ENCODE measurements at regions not wholly inside any gene's neighbourhood (a gene's known extent, or its start where the extent isn't known, plus 50 kb on each side); places are given as distances from the start of the nearest gene placed in this dataset.
"Not testable (repeated sequence)": the region's sequence is repeated elsewhere in the genome, so short reads cannot be mapped to it uniquely, and the experiment has no call there.

DNA sequence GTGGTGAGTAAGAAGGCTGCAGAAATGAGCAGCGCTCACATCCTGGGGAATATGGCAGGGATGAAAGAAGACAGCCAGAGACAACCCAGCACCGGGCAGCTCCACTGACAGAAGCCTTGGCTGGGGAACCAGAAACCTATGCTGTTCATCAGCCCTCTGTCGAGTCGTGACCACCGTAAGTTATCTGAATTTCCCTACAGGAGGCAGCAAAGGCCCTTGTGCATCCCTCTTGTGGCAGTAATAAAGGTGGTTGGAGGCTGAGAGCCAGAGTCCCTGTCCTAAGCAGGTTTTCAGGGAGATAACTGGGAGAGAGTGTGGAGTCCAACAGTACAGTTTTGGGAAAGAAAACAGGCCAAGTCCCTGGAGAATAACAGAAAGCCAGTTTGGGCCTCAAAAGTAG is 194.0 kb upstream of the BOD1L1 start:
- TF ChIP-seq, protein P1, sequence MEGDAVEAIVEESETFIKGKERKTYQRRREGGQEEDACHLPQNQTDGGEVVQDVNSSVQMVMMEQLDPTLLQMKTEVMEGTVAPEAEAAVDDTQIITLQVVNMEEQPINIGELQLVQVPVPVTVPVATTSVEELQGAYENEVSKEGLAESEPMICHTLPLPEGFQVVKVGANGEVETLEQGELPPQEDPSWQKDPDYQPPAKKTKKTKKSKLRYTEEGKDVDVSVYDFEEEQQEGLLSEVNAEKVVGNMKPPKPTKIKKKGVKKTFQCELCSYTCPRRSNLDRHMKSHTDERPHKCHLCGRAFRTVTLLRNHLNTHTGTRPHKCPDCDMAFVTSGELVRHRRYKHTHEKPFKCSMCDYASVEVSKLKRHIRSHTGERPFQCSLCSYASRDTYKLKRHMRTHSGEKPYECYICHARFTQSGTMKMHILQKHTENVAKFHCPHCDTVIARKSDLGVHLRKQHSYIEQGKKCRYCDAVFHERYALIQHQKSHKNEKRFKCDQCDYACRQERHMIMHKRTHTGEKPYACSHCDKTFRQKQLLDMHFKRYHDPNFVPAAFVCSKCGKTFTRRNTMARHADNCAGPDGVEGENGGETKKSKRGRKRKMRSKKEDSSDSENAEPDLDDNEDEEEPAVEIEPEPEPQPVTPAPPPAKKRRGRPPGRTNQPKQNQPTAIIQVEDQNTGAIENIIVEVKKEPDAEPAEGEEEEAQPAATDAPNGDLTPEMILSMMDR (IDR thresholded peaks at IDR 0.05; ENCODE audit: low read depth, low read length, missing control alignments): no peak
- DNase-seq (ENCODE audit: low read depth): no peak
- H3K4me3 ChIP-seq (ENCODE audit: low read depth, low read length): no peak overlapping the region

DNA sequence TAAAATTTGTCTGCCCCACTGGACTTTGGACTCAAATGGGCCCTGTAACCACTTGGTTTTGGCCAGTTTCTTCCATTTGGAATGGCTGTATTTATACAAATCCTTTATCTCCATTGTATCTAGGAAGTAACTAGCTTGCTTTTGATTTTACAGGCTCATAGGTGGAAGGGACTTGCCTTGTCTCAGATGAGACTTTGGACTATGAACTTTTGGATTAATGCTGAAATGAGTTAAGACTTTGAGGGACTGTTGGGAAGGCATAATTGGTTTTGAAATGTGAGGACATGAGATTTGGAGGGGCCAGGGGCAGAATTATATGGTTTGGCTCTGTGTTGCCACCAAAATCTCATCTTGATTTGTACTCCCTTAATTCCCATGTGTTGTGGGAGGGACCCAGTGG is 198.3 kb upstream of the BOD1L1 start:
- H3K4me3 ChIP-seq (ENCODE audit: low read depth, low read length); DNase-seq (ENCODE audit: low read depth): not testable (repeated sequence)

DNA sequence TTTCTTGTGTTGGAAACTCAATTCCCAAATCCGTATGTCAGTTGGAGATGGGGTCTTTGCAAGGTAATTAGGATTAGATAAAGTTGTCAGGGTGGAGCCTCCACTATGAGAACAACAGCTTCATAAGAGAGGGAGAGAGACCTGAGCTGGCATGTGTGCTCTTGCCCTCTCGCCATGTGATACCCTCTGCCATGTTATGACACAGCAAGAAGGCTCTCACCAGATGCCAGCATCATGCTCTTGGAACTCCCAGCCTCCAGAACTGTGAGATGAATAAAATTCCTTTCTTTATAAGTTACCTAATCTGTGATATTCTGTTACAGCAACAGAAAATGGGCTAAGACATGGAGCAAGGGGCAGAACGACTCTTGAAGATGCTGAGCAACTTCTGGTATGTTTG is 201.9 kb upstream of the BOD1L1 start:
- DNase-seq (ENCODE audit: low read depth): no peak
- TF ChIP-seq, protein P1 (IDR thresholded peaks at IDR 0.05; ENCODE audit: low read depth, low read length, missing control alignments): no peak
- H3K4me3 ChIP-seq (ENCODE audit: low read depth, low read length): no peak overlapping the region

DNA sequence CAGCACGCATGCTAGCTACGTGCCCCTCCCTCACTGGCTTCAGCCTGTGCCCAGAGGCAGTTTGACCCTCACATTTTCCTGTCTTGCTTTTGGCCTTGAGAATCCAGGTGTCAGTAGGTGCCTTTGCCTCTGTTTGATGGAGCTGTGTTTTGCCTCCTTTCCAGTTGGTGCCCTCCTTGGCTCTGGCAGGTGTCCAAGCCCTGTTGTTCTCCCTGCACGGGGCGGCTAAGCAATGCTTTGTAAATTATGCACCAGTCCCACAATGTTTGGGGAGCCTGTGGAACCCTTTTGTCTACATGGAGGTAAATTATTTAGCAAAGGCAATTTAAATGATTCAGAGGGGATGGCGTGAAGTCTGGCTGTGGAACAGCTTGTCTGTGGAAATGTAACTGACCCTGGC is 202.9 kb upstream of the BOD1L1 start:
- H3K4me3 ChIP-seq (ENCODE audit: low read depth, low read length): no peak overlapping the region
- TF ChIP-seq, protein P1 (IDR thresholded peaks at IDR 0.05; ENCODE audit: low read depth, low read length, missing control alignments): no peak
- no peak for DNase-seq (ENCODE audit: low read depth)

DNA sequence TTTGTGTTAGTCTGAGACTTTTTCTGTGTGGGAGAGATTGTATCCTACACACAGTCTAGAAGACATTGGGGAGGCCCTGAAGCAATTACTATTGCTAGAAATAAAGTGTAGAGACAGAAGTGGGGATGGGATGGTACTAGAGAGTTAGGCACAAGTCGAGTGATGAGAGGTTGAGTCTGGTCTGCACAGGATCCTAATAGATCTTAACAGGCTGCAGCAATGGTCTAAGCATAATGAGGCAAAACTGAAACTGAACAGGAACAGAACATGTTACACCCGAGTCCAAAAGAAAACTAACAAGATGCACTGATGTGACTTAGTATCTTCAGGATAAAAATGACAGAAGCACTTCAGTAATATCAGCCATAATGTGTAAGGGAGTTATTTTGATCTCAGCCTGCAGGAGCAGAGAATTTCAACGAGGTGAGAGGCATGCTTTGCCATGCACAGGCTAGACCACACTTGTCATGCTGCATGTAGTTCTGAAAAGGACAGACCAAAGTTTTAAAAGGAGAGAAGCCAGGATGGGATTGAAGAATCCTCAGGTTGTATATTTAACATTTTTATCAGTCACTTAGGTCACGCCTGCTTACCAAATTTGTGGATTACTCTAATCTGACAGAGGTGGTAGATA is 205.8 kb upstream of the BOD1L1 start:
- DNase-seq (ENCODE audit: low read depth): no peak
- TF ChIP-seq, protein P1 (IDR thresholded peaks at IDR 0.05; ENCODE audit: low read depth, low read length, missing control alignments): no peak
- H3K4me3 ChIP-seq (ENCODE audit: low read depth, low read length): no peak overlapping the region

DNA sequence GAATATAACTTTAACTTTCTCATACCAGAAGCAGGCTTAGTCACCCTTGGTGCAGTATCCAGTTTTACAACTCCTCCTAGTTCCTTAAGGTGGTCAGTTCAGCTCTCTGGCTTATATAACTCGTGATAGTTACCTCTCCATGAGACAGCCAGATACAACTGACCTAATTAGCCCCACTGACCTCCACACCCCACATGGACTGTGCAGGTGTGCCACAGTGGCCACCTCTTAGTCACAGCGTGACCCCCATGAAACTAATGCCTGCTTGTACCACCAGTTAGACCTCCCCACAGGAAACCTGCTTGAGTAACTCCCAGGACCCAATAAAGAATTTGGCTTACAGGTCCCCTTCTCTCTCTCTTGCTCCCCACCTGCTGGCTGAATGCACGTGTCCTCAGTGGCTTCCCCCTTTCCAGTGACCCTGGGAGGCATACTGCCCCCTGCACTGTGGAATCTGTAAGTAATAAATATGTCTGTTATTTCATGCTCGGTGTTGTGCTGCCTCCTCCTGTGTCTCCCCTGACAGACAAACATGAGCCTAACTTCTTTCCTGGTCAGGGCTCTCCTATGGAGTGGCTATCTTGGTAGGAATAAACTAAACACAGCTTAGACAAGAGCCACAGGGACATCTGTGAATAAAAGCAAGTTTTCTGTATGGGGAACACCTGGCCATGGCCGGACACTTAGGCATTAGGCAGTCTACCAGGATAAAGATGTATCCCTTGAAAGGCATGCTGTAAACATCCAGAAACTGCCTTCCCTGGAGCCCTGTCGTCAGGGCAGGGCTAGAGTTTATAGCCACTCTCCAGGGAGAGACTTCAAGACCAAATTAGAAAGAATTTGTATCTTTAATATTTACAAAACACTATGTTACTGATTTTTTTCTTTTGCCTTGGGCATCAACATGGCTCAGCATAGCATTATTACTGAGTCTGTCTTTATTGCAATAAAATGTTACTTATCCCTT is 209.7 kb upstream of the BOD1L1 start:
- TF ChIP-seq, protein P1 (IDR thresholded peaks at IDR 0.05; ENCODE audit: low read depth, low read length, missing control alignments): no peak
- no peak for DNase-seq (ENCODE audit: low read depth)
- no peak overlapping the region for H3K4me3 ChIP-seq (ENCODE audit: low read depth, low read length)

DNA sequence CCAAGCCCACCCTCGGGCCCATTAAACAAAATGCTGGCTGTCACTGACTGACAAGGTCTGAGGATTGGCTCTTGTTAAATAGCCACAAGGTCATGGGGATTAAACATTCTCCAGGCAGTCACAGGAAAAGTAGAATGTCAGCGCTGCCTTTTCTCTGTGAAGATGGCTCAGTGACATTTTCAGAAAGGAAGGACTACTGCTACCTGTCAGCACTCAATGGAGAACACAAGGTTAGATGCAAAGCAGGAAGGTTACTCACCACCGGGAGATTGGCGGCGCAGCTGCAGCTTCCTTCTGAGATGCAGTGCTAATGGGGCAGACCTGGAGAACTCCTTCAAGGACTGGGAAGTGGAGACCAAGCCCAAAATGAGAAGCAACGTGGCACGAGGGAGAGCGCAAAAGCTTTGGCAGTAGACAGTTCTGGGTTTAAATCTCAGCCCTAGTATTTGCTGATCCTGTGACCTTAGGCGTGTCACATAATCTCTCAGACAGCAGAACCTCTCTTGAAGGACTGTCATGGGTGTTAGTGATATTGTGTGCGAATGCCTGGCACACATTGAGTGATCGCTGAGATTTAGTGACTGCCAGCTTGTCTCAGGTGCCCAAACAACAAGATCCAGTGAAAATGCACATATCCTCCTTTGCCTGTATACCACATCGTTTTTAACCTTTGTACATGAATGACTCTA is 213.1 kb upstream of the BOD1L1 start:
- DNase-seq (ENCODE audit: low read depth): no peak
- no peak overlapping the region for H3K4me3 ChIP-seq (ENCODE audit: low read depth, low read length)
- TF ChIP-seq, protein P1 (IDR thresholded peaks at IDR 0.05; ENCODE audit: low read depth, low read length, missing control alignments): no peak

All from GM12864 (cell line).